Ramos (cell line): ENCODE measurements at regions not wholly inside any gene's neighbourhood (a gene's known extent, or its start where the extent isn't known, plus 50 kb on each side); places are given as distances from the start of the nearest gene placed in this dataset.
"Not testable (repeated sequence)": the region's sequence is repeated elsewhere in the genome, so short reads cannot be mapped to it uniquely, and the experiment has no call there.

ENCODE experiments used
- in situ Hi-C: fragments of 300-500 bp; cut with MboI; formaldehyde crosslinking; loops from one replicate; pipeline ENCODE4 v1.14.3; 2022; ENCODE audit warnings: low sequenced_read_pairs; ENCODE audit not compliant: unreplicated experiment

DNA sequence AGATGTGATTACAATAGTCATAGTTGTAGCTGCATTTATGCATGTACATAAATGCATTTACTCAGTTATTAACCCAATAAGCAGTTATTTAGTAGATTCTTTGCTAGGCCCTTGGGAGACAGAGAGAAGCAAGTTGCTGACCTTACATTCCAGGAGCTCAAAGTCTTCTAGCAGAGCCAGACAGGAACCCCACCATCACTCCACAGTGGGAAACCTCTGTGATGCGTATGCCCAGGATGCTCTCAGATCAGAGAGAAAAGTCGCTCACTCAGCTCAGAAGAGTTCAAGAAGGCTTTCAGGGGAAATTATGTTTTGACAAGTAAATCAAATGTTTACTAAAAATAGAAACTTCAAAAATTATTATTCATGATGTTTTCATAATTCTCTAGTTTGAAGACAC, 146.3 kb upstream of the EXOC2 start:
- in situ Hi-C loops: no loop called here

GRCh38 chr6:837380-837779, 144.4 kb upstream of the EXOC2 start:
- in situ Hi-C loops: no loop called here

DNA sequence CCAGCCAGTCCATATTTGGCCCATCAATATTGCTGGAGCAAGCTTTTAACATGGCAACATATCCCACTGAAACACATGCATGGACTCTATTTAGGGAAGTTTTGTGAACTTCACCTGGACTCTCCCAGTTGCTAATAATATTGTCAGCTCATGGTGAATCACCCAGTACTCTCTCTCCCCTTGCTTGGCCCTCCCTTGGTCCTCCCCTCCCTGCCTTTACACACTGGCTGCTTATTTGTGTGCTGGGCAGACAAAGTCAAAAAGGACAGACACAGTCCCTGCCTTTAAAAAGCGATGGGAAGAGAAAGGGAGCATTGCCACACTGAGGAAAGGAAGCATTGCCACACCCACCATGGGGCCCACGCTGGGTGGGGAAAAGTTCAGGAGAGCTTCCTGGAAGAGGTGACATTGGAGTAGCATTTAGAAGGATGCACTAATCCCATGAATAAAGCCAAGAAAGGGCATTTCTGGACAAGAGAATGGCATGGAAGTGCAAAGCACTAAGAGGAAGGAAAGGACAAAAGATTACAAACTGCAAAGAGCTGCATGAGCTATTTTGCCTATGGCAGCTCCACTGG, 143.4 kb upstream of the EXOC2 start:
- in situ Hi-C loops: no loop called here

GRCh38 chr6:835476-836160, 142.7 kb upstream of the EXOC2 start:
- in situ Hi-C loops: no loop called here

DNA sequence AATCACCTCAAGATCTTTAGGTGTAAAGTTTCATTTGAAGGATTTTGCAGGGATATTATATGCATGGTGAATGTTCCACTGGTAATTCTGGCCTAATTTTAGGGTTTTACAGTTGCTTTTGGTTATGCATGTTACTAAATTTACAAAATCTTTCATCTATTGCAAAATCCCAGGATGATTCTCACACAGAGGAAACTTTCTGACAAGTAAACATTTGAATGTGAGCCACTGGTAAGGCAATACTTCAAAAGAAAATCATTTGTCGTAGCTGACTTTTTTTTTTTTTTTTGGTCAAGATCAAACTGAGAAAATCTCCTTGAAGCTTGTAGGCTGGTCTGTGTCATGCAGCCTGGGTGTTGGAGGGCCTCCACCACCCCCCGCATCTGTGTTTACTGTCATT, 141.9 kb upstream of the EXOC2 start:
- in situ Hi-C loops: no loop called here

GRCh38 chr6:834190-834589, 141.3 kb upstream of the EXOC2 start:
- in situ Hi-C loops: no loop called here

GRCh38 chr6:832804-833203, 139.9 kb upstream of the EXOC2 start:
- in situ Hi-C loops: not testable (repeated sequence)

DNA sequence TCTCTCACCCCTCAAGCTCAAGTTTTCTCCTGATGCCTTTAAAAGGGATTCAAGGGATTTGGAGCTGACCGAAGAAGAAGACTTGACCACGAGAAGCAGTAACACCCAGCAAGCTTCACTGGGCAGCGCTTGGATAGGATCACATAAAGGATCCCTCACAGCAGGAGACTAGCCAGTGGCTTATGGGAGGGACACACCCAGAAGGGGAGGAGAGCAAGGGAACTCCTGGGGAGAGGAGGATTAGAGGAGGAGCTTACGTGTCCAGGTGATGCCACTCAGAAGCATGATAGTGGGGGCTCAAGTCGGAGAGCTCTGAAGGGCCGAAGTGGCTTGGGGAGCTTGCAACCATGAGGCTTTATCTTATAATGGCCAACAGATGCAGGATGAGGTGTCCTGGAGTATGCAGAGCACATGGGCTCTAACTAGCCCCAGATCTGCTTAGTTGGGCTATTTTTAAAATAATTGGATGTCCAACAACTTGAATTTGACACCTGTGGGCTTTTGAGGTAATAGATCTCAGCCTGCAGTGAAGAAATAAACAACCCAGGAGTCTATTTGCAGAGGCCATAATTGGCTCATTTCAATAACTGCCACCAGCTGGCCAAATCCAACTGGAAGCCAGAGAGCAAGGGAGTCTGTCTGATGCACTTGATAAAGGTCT, 137.9 kb upstream of the EXOC2 start:
- in situ Hi-C loops: no loop called here

GRCh38 chr6:829656-830055, 136.7 kb upstream of the EXOC2 start:
- in situ Hi-C loops: no loop called here

- in situ Hi-C loops: no loop called here
Observed at GRCh38 chr6:827431-827830, 134.5 kb upstream of the EXOC2 start.

DNA sequence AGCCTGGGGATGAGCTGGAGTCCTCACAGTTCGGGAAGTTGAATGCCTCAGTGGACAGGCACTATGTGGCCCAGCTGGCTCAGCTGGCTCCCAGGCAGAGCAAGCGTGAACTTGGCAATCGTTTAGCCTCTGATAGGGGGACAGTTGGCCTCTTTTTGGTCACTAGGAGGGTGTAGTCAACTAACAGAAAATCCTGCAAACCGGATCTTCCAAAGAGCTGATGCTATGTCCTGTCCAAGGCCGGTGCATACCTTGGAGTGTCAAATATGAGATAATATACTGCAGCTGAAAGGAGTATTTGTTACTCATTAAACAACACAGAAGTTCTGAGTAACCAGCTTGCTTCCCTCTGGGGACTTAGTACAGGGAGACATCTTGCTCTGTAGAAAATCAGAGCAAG, 126.2 kb upstream of the EXOC2 start:
- in situ Hi-C loops: no loop called here

DNA sequence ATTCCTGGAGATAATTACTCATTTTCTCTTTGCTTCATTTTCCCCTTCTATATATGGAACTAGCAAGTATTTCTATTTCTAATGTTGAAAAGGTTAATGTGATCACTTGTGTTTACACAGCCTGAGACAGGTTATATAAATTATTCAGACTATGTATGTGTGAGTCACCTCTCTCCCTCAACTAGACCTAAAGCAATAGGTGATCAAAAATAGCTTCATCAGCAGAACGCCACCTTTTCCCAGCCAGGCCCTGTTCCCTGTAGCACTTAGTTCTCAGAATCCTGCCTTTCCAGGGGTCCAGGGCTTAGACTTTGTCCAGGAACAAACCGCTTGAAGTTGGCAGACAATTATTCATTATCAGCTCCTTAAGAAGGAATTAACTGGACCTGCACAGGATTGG, 125.3 kb upstream of the EXOC2 start:
- in situ Hi-C loops: no loop called here

DNA sequence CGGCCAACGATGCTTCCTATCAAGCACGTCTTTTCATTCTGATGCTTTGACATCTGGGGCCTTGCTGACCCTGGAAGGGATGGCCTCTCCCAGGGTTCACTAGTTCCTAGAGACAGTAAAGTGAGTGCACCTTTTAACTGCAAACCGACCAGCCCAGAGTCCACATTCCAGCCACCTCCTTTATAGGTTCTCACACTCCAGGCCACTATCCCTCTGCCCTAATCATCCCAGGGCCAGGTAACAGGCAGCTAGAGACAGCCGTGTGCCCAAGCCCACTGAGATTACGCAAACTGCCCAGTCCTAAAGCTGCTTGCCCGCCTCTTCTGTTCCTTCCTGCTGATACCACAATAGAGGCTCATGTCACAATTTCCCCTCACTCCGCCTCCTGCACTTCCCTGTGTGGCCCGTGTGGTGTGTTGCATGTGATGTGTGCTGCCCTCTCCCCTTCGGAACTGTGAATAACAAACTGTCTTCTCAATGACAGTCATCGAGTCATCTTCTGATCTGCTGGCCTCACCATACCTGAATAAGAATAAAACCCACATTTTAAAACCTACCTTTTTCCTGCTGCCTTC, 123.7 kb upstream of the EXOC2 start:
- in situ Hi-C loops: no loop called here

DNA sequence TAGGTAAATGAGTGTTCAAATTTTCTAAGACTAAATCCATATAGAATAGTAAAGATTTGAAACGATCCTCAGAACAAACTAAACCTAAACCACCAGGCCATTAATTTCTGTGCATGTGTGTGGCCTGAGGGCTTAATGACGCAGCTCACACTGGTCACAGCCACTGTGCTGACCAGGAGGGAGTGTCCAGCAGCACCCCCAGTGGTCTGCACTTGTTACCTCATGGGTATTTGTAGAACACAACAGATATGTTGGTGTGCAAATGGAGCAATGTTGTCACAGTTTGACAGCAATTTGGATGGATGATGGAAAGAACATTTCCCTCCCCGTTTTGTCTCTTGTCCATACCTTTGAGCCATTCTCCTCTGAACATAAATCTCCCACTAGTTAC, 122.4 kb upstream of the EXOC2 start:
- in situ Hi-C loops: no loop called here

GRCh38 chr6:814378-815347, 121.7 kb upstream of the EXOC2 start:
- in situ Hi-C loops: no loop called here

- in situ Hi-C loops: no loop called here
Observed at GRCh38 chr6:811831-812230, 118.9 kb upstream of the EXOC2 start.

GRCh38 chr6:811191-811590, 118.3 kb upstream of the EXOC2 start:
- in situ Hi-C loops: no loop called here

GRCh38 chr6:804771-805170, 111.8 kb upstream of the EXOC2 start:
- in situ Hi-C loops: no loop called here

DNA sequence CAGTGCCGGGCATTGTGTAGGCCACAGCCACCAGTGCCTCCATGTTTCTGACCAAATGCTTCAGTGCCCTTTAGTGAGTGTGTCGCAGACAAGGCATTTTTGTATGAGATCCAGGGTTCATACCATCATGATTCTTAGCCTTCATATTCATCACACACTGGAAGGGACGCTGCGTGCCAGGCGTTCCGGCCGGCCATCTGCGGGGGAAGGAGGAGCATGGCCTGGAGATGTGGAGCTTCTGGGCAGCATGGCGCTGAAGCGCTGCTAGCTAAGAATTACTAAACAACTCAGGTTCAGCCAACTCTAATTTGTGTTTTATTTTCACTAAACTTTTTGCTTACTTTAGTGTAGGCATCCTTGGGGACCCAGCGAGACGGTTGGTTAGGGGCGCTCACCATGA, 111.4 kb upstream of the EXOC2 start:
- in situ Hi-C loops: no loop called here

- in situ Hi-C loops: no loop called here
Observed at GRCh38 chr6:803191-803977, 110.4 kb upstream of the EXOC2 start.
